Right kidney (tissue), 1 donor: ENCODE measurements at regions not wholly inside any gene's neighbourhood (a gene's known extent, or its start where the extent isn't known, plus 50 kb on each side); places are given as distances from the start of the nearest gene placed in this dataset.
"Not testable (repeated sequence)": the region's sequence is repeated elsewhere in the genome, so short reads cannot be mapped to it uniquely, and the experiment has no call there.

Source experiments
- DNase-seq: peaks from one replicate; pipeline ENCODE4 v3.0.0-alpha.2; 2016

DNA sequence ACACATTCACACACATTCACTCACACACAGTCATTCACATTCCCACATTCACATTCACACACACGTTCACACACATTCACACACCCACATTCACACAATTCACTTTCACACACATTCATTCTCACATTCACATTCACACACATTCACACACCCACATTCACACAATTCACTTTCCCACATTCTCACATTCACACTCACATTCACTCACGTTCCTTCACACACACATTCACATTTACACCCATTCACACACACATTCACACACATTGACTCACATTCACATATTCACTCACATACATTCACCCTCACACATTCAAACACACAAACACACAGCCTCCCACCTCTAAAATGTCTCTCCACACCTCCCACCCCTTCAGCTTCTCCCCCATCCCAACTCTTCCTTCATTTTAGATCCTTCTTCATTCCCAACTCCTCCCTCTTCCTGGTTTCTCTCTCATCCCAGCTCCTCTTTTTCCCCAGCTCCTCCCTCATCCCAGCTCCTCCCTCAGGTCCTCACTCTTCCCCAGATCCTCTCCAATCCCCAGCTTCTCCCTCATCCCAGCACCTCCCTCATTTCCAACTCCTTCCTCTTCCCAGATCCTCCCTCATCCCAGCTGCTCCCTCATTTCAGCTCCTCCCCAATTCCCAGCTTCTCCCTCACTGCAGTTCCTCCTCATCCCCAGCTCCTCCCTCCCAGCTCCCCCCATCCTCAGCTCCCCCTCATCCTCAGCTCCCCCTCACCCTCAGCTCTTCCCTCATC lies 111.0 kb downstream of the FAM53A start:
- no peak for DNase-seq

- no peak for DNase-seq
These were observed 111.6 kb downstream of the FAM53A start for GRCh38 chr4:1572521-1572920.

DNA sequence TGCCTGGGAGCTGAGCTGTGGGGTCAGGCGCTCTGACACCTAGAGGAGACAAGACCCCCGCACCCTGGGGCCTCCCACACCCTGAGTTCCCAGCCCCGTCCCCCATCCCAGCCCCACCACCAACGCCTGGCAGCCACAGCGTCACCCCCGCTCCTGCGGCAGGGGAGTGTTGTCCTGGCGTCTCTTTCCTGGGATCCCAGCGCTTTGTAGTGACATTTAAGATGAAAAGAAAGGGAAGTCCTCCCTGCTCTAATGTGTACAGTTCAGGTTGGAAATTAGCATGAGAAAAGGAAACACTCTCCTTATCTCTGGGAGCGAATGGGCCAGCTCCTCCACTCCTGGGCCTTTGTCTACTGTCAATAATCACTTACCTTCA lies 112.1 kb downstream of the FAM53A start:
- no peak for DNase-seq

DNA sequence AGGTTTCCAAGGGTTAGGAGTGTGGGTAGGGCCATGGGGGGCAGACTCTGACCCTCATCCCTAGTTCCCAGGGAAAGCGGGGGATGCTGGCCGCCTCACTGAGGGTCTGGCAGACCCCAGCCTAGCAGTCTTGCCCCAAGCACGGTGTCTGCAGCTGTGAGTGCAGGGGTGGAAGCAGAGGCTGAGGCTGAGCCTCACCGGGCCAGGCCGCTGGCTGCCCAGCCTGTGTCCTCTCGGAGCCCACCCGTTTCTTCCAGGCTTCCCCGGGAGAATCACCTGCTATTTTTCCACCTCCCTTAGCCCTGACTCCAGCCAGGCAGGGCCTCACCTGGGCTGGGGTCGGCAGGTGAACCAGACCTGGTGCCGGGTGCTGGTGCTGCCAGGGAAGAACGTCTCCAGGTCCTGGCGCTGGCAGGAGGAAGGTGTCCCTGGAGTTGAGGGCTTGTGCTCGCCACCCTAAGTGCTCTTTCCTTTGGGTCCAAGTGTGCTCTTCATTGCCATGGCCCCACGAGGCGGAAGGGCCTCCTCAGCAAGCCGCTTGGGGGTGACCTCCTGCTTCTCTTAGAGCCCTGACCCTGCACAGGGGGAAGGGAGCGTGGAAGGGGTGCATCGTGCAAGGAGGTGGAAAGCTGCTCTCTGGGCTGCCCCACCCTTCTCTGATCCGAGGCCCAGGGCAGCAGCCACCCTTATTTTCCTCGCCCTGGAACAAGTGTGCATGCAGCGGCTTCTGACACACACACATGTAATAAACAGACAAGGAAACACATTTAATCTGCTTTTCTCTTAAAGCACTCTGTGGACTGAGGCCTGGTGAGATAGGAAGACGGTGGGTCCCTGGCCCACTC lies 112.7 kb downstream of the FAM53A start:
- DNase-seq = no peak

DNA sequence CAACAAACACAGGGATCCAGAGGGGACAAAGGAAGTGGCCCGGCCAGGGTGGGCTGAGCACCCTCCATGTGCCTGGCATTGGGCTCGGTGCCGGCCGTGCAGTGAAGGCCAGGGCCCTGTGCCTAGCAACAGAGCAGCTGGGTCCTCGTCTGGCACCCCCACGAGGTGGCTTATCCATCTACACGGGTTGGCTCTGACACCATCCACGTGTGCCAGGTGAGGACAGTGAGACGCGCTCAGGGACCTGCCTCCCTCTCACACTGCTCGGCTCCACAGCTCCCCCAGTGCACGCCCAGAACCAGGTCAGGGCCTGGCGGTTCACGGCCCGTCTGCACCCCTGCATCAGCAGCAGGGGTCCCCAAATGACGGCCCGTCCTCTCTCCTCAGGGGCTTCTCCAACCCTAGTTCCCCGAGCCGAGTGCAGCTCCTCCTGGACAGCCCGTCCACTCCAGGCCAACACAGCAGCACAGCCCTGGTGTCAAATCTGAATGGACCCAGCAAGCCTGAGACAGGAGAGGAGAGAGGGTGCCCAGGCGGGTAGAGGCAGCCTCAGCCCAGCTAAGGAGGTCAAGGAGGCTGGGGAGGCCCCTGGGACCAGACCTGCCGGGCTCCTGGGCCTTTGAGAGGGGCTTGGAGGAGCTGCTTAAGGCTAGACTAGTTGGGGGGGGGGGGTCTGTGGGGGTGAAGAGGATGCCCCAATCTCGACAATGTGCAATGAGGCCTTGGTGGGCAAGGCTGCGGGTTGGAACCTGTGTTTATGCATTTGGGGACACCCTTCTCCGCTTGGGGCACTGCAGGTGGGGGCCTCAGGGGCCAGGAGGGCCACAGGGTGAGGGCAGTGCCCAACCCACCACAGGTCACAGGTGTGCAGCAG lies 113.6 kb downstream of the FAM53A start:
- no peak for DNase-seq

GRCh38 chr4:1569461-1570151 lies 114.5 kb downstream of the FAM53A start:
- no peak for DNase-seq

DNA sequence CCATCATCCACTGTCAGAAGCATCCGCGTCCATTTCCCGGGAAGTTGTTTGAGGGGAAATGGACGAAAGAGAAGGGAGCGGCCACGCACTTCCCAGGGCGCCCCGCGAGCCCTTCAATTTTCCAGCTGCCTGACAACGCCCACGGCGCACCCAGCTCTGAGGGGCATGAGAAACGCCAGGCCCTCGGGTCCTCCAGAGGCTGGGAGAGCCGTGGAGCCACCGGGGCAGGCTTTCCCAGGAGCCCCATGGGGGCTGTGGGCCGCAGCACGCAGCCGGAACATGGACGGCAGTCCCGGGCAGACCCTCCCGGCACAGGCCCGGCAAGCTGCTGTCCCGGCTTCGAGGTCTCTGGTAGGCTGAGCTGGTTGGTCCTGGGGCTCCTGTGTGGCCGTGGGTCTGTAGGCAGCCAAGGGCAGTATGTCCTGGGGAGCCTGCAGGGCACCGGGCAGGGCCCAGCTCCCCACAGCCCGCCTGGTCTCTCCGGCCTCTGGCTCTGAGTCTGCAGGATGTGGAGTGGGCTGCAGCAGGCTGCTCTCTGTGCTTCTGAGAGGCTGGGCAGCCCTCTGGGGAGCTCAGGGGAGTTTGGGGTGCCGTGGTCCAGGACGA lies 115.2 kb downstream of the FAM53A start:
- DNase-seq = no peak

- no peak for DNase-seq
These were observed 116.1 kb downstream of the FAM53A start for GRCh38 chr4:1567808-1568581.

- DNase-seq = peak; percentile 0
These were observed 116.7 kb downstream of the FAM53A start for GRCh38 chr4:1567519-1567807.

DNA sequence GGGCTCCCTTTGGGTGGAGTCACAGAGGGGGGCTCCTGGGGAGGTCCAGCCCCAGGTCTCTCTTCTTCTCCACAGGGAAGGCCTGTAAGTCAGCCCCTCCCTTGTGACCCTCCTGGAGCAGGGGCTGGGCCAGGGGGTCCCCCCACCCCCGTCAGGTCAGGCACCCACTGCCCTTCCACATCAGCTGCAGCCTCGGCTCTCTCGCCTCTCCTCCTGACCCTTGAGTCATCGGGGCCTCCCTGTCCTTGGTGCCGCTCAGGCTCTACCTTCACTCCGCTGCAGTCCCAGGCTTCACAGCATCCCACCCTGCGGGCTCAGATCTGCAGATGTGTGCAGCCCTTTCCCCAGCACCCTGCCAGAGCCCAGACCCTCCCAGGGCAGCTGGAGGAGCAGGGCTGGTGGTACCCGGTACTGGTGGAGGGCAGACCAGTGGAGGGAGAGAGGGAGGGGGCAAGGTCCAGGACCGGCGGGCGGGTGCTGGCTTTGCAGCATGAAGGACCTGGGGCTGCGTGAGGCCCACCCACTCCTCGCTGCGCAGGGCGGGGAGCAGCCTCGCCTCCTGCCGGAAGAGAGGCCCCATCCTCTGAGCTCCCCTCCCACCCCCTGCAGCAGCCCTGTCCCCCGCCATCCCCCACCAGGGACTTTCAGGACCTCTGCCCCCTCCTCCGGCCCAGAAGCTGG lies 117.1 kb downstream of the FAM53A start:
- DNase-seq = peak; percentile 3

GRCh38 chr4:1566301-1566837 lies 117.7 kb downstream of the FAM53A start:
- not testable (repeated sequence) for DNase-seq

DNA sequence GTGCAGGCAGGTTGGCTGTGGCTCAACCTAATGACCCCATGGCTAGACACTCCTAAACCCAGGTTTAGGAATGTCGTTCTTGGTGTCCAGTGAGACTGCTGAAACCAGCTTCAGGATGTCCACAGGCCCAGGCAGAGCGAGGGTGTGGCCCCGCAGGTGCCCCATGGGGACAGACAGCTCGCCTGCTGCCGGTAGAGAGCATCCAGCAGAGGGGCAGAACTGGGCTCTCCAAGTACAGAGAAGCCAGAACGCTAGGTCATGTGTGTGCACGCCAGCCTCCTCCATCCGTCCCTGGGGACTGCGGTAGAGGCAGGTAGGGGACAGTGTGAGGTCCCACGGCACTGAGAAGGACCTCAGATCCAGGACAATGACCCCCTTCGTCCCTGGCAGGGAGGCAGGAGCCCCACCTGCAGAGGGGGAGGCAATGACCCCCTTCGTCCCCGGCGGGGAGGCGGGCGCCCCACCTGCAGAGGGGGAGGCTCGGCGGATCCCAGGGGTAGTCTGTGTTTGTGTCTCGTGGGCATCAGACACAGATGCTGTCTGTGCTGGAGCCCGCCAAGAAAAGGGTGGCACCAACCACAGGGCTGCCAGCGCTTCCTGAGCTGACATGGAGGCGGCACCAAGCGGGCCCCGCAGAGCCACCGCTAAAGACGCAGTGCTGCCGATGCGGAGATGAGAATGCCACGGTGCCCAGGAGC lies 118.4 kb downstream of the FAM53A start:
- no peak for DNase-seq

DNA sequence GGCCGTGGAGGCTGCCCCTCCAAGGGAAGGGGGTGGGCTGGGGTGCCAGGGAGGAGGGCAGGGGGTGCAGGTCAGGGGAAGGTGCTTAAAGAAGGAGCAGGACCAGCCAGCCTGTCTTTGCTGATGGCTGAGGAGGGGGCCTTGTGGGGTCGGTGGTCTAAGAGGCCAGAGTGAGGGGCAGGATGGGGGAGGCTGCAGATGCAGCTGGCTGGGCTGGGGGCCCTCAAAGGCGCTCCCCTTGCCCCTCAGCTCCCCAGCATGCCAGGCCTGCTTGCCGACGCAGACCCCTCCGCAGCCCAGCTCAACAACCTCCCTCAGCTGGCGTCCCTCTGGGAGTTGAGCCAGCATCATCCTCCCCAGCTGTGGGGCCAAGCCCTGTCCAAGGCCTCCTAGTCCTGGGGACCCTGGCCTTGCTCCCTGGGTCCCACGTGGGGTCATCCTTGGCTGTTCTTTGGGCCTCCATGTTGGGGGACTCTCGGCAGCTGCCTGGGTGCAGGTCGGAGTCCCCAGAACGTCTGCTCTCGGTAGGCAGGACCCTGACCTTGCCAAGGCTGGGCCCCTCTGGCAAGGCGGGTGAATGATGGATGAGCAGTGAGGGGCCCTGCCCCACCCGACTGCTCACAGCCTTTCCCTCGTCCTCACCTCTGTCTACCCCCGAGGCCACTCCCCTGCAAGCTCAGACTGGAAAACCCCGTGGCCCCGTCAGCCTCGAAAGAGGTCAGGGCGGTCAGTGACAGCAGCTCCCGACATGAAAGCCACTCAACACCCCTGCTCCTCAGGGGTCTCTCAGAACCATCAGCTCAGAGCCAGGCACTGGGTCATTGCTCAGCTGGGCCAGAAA lies 119.4 kb downstream of the FAM53A start:
- DNase-seq = no peak

- no peak for DNase-seq
These were observed 120.2 kb downstream of the FAM53A start for GRCh38 chr4:1563768-1564485.

DNA sequence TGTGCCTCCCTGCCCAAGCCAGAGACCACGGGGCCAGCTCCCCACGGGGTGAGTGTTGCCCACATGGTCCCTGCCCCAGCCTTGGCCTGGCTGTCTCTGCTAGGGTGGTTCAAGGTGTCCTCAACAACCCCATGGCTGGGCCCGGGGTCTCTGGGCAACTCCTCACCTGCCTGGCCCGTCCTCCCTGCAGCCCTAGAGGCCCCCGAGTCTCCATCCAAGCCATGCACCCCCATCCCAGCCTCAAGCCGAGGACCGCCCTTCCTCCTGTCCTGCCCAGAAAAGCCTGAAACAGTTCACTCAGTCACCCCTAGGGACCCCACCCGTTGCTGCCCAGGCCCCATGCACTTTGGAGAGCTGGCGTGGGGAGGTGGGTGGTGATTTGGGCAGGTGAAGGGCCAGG lies 120.9 kb downstream of the FAM53A start:
- DNase-seq = no peak

DNA sequence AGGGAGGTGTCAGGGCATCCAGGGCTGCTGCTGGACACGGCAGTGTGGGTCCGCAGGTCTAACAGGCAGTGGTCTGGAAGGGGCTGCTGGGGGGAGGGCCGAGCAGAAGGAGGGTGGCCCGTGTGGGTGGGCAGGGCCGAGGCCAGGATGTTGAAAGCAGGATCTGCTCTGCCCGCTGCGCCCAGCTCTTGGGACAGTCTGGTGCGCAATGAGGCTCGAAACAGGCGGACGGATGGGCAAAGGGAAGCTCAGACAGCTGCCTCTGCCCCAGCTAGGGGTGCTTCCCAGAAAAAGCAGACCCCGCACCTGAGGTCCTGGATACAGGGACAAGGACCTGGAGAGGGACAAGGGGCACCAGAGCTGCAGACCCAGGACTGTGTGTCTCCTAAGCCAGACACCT lies 121.3 kb downstream of the FAM53A start:
- no peak for DNase-seq

GRCh38 chr4:1562371-1562770 lies 121.7 kb downstream of the FAM53A start:
- no peak for DNase-seq
